G401 (cell line): ENCODE measurements at regions not wholly inside any gene's neighbourhood (a gene's known extent, or its start where the extent isn't known, plus 50 kb on each side); places are given as distances from the start of the nearest gene placed in this dataset.

Experiments
- DNase-seq: peaks from one replicate; pipeline ENCODE4 v3.0.0-alpha.2; 2015; ENCODE audit warnings: low spot score
- in situ Hi-C: cut with HindIII; loops from 2 replicates; pipeline ENCODE4 v1.10.0; 2016; ENCODE audit warnings: low sequenced_read_pairs, mixed read lengths

DNA sequence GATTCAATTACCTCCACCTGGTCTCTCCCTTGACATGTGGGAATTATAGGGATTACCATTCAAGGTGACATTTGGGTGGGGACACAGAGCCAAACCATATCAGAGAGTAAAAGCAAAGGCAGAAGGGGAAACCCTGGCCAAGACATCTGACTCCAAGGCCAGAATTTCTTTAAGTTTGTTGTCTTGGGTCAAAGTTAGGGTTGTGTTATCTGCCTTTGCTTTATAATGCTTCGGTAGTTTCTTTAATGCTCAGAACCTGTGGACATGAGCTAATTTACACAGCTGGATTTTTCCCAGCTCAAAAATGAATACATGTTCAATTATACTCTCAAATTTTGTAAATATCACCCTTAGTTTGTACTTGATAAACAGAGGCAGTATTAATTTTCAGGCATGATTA is 1074.4 kb downstream of the ADGRL2 start:
- no peak for DNase-seq
- in situ Hi-C loops = no loop called here

DNA sequence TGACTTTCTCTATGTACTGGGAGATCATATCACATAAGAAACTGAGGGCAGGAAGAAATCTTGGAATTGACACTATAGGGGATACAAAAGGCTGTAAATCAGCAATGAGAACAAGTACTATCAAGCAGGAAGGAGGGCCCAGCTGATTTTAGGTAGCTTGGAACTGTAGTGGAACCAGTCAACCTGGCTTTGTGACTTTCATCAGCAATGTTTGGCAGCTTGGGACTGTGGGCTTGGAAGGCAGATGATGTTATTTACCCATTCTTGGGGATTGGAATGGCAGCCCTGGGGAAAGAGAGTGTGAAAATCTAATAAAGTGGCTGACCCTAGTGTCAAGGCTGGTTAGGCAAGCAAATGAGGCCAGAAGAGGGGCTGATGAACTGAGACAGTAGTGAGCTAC is 1073.3 kb downstream of the ADGRL2 start:
- in situ Hi-C loops = no loop called here
- no peak for DNase-seq

DNA sequence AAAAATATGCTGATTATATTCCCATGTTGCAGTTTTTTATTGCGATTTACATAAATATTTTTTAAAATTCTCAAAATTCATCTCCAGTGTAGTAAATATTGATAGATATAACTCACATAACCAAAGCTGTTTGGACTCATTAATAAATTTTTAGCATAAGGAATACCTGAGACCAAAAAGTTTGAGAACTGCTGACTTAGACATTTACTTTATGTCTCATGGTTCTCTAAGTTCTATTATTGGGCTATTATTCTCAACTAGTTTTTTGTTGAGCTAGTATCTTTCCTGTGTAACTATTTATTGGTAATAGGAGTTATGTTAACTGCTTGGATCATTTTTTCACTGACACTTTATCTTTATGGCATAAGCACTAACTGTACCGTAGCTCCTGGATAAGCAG is 1069.6 kb downstream of the ADGRL2 start:
- DNase-seq = no peak
- in situ Hi-C loops = no loop called here

DNA sequence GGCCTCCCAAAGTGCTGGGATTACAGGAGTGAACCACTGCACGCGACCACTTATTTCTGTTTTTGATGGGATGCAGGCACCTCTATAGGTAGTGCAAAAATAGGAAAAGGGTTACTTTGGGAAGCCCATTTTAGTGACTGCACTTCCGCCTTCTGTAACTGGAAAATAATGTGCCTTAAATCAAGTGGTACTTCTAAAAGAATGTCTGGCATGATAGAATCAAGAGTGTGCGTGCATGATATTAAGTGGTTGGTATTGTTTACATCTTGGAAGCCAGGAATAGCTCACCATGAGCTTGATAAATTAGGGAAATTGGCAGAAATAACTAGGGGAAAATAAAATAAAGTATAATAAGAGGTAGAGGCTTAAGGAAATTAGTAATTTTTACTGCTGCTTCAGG is 1067.0 kb downstream of the ADGRL2 start:
- in situ Hi-C loops = no loop called here
- no peak for DNase-seq

- DNase-seq = no peak
- in situ Hi-C loops = no loop called here
Measured at GRCh38 chr1:82861749-82862148, 1061.0 kb downstream of the ADGRL2 start.

DNA sequence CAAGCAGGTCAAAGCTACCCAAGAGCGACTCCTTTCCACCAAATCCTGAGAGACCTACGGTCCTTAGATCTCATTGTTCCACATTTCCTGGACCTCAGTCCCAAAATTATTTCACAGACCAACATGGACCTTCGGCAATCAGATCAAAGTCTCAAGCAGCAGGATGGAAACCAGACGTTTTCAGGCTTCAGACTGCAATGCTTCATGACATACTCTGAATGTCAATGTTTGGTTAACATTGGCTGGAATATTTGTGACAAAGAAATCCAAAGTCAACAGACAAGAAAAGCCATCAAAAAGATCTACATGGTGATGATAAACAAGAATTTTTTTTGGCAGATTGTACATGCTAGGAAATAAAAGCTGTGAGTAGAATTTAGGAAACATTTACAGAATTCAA is 1057.3 kb downstream of the ADGRL2 start:
- DNase-seq = no peak
- in situ Hi-C loops = no loop called here

GRCh38 chr1:82849460-82849859 is 1048.7 kb downstream of the ADGRL2 start:
- in situ Hi-C loops = no loop called here

GRCh38 chr1:82848043-82848442 is 1047.3 kb downstream of the ADGRL2 start:
- no peak for DNase-seq
- in situ Hi-C loops = no loop called here

More at GRCh38 chr1:82849460-82849859, 1048.7 kb downstream of the ADGRL2 start:
- DNase-seq = no peak

GRCh38 chr1:82845866-82846265 is 1045.1 kb downstream of the ADGRL2 start:
- in situ Hi-C loops = no loop called here
- no peak for DNase-seq

GRCh38 chr1:82844911-82845827 is 1044.4 kb downstream of the ADGRL2 start:
- in situ Hi-C loops = no loop called here
- no peak for DNase-seq

DNA sequence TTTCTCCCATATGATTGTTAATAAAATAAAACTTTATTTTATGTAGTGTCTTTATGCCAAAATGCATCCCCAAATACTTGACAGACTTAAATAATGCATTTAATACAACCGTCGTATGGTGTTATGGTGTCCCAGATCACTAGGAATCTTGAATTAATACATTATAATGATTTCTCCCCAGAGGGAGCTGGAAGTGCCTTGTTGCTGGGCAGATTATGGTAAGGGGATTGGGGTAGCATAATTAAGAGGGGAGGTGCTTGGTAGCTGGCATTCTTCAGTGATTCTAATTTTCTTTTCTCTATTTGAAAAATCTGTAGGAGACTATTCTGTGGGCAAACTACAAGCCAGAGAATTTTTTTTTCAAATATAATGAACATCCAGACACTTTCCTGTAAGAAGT is 1043.7 kb downstream of the ADGRL2 start:
- no peak for DNase-seq
- in situ Hi-C loops = no loop called here

DNA sequence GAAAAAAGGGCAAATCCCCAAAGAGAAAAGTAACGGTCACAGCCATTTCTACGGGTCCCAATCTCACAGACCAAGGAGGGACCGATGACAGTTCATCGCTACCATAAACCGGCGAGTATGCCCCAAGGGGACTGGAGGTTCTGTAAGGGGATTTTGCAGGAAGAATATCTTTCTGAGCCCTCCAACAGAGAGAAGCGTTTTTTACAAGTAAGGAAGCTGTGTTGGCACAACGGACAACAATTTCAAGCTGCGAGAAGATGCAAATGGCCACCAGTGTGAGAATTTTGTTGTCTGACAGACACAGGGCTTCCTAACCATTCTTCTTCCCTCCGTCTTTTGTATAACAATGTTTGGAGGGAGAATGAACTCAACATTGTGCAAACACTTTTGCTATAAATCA is 1043.1 kb downstream of the ADGRL2 start:
- in situ Hi-C loops = no loop called here
- DNase-seq = no peak

DNA sequence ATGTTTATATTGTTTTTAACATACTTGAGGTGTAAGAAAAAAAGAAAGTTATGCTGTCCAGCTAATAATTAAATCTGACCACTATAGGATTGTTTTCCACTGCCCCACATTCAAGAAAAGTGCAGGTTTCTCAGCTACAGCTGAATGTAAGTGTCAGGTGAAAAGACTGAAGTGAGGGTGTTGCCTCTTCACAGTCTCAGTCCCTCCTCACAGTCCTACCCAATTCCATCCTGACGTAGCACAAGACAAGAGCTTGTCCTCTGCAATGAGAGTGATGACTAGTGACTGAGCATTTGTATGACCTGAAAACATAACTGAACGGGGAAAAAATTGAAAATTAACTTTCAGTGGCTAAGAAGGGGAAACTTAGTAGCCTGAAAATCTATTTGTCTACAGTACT is 1039.5 kb downstream of the ADGRL2 start:
- no peak for DNase-seq
- in situ Hi-C loops = no loop called here

DNA sequence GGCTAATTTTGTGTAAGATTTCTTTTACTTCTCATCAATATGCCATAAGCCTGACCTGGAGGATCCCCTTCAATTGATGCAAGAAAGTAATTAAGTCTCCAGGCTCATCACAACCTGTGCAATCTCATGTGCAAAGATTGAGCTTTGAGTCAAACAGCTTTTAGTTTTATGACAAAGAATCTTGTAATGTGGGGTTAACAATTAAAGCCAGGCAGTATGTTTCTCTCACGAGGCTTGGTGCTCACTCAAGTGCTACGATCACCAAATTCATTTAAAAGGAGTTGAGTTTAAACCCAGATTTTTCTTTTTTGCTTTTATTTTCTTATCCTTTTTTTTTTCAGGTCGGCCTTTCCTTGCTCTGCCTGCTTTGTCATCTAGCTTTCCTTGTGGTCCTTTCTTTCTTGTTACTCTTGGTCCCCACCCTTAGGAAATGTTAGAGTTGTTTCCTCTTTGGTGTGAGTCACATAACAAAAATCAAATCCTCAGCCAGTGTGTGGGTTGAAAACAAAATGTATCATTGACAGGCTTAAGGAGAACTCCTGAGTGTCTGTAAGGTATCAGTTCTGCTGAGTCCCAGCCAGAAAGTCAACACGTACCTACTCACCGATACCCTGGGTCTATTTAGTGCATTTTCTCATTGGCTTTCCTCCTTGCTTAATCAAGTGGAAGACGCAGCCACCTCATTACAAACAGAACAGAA is 1037.2 kb downstream of the ADGRL2 start:
- no peak for DNase-seq
- in situ Hi-C loops = no loop called here

DNA sequence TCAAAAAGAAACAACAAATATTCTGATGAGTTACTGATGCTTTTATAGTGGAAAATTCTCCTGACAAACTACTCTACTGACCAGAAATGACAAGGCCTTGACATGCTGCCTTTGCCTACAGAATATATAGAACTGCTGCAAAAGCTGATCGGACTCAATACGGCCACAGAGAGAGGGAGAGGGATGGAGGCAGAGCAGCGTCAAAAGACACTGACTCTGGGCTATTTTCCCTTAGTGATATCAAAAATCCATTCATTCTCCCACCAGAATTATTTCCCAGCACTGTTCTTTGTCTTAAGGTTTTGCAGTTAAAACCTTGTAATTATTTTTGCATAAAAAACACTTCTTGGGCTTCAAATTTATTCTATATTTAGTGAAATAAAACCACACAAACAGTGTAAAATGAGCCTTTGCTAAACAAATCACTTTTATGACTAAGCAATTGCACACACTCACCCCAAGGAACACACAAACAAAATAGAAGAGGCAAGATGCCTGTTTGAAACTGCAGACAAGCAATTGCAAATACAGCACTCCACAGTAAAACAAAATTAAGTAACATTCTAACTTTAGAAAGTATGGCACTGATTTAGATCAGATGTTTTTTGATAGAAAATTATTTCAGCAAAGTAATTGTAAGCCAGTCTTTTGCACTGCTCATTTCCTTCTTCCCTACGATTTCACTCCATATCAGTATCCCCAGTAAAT is 1036.4 kb downstream of the ADGRL2 start:
- DNase-seq = no peak
- in situ Hi-C loops = no loop called here

DNA sequence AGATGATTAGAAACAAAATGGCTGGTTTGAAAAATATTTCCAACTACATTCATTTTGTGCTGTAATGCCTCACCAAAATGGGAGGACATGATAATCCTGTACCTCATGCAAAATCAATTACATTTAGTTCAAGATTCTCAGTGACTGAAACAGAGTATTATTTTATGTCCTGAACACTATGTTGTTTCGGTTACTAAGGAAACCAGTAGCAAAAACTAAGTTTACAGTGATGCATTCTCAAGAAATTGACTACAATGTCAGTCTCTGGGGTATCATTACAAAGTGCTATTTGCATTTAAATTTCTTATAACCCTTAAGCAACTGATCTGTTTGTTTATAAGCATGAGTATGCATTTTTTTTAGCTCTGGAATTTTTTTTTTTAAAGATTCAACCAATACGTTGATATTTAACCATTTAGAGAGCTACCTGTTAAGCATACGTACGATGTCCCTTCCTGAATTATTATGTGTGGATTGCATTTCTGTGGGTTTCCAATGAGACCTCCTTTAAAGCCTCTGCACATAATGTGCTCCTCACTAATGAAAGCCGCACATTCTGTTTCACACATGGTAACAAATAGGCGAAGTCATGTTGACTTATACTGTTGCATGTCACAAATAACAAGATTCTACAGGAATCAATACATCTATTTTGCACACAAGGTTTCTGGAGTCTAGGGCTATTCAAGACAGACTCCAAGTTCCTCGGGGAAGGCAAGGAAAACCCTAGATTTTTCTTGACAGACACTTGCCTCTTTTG is 1035.7 kb downstream of the ADGRL2 start:
- in situ Hi-C loops = no loop called here
- DNase-seq = no peak

DNA sequence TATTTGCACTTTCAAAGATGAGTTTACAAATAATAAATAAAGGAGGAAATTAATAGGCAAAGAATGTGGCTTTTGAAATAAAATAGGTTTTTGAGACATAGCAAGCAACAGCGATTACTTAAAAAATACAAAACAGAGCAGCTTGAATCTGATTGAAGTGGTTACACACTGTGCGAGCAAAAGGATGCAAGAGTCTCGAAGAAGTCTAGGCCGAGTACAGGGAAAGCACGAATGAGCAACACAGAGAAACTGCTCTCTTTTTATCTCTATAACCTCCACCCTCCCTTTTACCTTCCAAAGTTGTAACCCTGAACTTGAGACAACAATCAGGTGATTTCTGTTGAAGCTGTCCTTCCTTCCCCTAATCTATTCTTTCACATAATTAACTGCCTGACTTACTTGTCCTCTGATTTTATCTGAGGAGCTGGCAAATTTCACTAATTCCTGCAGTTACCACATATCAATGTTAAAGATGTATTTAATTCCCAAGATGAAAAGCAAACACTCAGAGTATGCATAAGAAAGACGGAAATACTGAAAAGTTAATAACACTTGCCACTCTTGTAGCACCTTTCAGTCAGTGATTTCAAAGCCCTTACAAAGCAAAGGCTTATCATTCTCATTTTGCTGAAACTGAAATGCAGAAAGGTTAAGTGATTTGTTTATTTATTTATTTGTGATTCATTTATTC is 1030.1 kb downstream of the ADGRL2 start:
- no peak for DNase-seq
- in situ Hi-C loops = no loop called here

GRCh38 chr1:82829527-82829926 is 1028.8 kb downstream of the ADGRL2 start:
- in situ Hi-C loops = no loop called here
- no peak for DNase-seq

GRCh38 chr1:82823876-82824275 is 1023.1 kb downstream of the ADGRL2 start:
- in situ Hi-C loops = no loop called here
- DNase-seq = no peak
